NK-92 treated with Interleukin-12 subunit alpha and Interleukin-12 subunit beta, amount 100 ng/mL, for 24 hours (cell line): ENCODE measurements at regions not wholly inside any gene's neighbourhood (a gene's known extent, or its start where the extent isn't known, plus 50 kb on each side); places are given as distances from the start of the nearest gene placed in this dataset.

ENCODE experiments used
- DNase-seq: peaks from one replicate; lab custom pipeline; 2025; lab: John Stamatoyannopoulos, UW

DNA sequence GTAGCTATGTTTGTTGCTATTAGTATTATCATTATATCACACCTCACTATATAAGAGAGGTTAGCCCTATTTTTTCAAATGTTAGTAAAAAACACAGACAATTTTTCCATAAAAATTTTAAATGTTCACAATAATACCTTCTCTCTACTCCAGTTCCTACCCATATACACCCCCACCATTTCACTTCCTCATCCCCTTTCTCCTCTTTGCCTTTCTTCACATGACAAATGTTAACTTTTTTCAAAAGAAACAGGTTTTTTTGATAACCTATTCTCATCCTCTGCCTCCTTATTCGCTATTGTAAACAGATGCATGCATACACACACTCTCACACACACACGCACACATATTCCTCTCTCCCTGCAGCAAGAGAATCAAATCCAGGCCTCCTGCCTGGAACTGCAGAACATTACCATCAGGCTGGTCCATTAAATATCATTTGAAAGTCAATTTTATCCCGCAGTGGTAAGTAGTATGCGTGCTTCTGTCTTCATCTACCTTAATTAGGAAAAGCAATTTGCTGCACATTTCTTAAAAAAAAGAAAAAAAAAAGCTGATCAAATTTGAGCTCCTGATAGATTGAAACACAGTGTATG is 55.5 kb downstream of the MID1IP1 start:
- no peak for DNase-seq

DNA sequence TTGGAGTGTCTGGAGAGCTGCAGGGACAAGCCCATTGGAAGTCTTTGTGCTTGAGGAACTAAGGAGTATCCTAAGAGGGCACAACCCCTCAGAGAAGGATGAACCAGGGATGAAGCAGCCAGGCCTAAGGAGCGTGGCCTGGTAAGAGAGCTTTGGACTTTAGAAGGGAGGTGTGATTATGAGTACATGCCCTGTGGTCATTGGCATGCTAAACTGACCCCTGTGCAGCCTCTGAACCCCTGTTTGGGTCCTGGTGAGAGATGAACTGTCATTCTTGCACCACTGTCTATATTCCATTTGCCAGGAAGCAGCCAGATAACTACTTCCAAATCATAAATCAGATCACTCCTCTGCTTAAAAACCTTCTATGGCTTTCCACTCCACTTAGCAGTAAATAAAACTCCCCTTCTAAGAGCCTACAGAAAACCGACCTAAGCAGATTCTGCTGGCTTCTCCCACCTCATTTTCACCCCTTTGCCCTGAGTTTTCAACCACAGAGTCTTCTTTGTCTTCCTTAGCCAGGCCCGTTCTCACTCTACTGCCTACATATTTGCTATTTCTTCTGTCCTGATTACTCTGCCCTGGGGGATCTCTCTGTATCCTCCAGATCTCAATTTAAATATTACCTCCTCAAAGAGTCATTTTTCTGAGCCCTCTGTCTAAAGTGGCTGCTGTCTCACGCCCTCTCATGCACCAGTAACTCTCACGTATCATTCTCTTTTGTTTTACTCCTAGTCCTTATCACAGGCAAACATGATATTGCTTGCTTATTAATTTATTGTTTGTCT is 56.7 kb downstream of the MID1IP1 start:
- DNase-seq: no peak

DNA sequence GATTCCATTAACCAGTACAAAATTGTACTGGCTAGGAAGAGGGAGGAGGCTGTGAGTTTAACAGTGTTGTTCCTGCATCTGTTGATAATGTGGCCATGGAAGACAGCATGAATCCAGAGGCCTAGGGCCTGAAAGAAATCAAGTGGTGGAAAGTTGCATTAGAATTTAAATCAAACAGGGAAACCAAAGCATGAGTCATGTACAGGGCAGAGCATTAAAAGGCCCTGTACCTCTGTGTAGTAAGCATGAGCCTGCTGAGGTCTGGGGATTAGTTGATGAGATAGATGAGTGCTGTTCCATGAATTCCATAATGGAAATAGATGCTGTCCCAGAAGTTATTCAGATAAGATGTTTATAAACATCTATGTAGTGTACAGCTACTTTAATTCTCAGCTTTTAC is 58.3 kb downstream of the MID1IP1 start:
- no peak for DNase-seq

DNA sequence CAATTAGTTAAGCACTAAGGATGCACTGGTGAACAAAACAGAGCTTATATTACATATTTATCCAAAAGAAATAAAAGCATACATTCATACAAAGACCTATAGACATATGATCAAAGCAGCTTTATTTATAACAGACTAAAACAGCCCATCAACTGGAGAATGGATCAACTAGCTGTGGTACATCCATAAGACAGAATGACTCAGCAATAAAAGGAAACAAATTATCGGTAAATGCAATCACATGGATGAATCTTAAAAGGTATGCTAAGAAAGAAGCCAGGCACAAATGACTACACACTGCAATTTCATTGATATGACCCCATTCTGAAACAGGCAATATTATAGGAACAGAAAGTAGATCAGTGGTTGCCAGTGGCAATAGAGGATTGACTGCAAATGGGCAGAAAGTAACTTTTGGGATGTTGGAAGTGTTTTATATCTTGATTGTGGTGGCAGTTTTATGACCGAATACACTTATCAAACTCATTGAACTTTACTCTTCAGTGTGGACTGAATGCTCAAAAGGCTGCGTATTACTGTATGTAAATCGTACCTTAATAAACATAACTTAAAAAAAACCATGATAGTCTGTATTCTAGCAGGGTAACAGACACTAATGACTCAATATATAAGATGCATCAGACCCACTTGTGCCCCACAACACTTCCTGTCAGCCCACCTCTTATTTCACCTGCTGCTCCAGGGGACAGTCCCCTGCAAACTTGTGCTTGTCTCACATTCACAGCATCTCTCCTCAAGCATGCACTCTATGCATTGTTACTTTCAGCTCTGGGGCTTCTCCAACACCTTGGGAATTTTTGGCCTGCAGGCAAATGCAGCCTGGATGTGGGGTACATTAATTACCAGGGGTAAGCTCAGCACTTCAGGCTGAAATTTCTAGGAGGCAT is 59.1 kb downstream of the MID1IP1 start:
- DNase-seq: no peak

GRCh38 chrX:38861489-38861888 is 60.2 kb downstream of the MID1IP1 start:
- DNase-seq: no peak

- DNase-seq: no peak
These were observed 60.8 kb downstream of the MID1IP1 start for GRCh38 chrX:38862100-38862499.

DNA sequence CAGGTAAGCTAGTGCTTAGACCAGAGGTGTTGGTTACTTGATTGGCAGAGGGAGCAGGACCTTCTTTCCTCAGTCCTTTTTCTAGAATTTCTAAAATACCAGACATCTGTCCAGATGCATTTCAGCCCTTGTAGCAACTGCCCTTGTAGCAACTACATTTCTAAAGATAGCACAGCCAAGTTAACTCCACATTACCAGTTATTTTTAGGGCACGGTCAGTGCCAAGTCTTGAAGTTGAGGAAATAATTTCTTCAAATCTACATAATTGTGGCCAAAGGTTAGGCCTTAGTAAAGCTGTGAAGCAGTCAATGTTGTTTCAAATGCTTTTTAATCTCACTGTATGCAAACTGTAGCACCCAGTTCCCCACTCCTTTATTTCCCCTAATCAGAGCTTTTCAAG is 62.9 kb downstream of the MID1IP1 start:
- DNase-seq: no peak

GRCh38 chrX:38868321-38868720 is 67.1 kb downstream of the MID1IP1 start:
- no peak for DNase-seq

- no peak for DNase-seq
These were observed 67.7 kb downstream of the MID1IP1 start for GRCh38 chrX:38868941-38869401.

- no peak for DNase-seq
These were observed 69.2 kb downstream of the MID1IP1 start for GRCh38 chrX:38870361-38870895.

GRCh38 chrX:38871129-38872029 is 70.1 kb downstream of the MID1IP1 start:
- DNase-seq: no peak

DNA sequence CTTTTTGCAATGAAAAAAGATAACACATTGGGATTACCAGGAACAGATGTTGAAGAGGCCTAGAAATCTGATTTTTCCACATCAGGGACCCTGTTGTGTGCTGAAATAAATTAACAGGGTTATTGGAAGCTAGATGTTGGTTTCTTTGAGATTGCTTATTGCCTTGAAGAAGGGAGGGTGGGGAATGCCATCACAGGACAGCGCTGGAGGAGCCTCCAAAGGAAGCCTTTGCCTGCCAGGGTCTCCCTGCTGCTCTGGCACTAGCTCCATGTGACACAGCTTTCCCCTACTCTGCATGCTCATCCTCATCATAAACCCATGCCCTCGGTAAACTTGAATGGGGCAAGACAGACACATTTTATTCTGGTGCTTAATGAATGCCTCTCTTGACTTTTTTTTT is 76.1 kb downstream of the MID1IP1 start:
- DNase-seq: no peak

GRCh38 chrX:38878641-38879340 is 77.5 kb downstream of the MID1IP1 start:
- no peak for DNase-seq

DNA sequence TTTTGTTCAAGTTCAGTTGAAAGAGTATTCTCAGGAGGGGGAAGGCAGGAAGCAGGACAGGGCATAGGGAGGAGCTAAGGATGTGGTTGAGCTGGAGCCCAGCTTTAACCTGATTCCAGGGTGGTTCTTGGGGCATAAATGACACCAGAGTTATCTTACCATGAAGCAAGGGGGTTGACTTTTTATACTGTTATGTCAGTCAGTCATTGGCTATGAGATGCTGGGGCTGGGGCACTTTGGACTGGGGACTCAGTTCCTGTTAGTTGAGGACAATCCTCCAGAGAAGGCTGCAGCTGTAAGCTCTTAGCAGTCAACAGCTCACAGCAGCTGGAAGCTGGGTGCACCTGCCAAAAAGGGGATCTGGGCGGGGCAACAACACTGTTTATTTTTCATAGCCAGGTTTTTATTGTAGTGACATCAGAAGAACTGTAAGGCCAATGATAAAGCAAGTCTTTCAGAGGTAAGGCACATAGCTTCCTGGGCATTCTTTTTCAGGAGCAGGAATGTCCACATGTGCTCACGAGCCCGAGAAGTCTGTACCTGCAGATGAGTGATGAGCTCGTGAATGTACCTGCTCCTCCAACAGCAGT is 78.5 kb downstream of the MID1IP1 start:
- no peak for DNase-seq

DNA sequence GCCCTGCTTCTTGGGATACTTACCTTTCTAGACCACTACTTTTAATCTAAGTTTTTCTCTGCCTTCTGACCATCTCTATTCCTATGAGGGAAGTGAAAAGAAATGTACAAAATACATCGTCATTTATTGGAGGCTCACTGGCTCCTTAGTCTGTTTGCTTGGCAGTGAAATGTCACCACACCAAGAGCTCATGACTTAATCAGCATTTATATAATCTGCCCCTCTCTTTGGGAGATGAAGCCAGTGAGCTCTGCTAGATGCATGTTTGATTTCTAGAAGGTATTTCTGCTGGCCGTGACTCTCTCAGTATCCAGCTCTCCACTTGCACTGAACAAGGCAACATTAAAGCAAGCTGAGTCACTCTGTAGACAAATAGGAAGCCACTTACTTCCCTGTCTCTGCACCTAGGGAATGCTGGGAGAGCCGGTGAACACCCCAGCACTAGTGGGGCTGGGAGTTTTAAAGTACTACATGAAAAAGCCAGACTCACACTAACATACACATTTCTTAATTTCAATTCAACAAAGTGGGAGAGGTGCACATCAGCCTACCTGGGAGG is 79.1 kb downstream of the MID1IP1 start:
- DNase-seq: no peak

- no peak for DNase-seq
These were observed 79.8 kb downstream of the MID1IP1 start for GRCh38 chrX:38881066-38881465.

GRCh38 chrX:38881727-38882126 is 80.5 kb downstream of the MID1IP1 start:
- DNase-seq: no peak

DNA sequence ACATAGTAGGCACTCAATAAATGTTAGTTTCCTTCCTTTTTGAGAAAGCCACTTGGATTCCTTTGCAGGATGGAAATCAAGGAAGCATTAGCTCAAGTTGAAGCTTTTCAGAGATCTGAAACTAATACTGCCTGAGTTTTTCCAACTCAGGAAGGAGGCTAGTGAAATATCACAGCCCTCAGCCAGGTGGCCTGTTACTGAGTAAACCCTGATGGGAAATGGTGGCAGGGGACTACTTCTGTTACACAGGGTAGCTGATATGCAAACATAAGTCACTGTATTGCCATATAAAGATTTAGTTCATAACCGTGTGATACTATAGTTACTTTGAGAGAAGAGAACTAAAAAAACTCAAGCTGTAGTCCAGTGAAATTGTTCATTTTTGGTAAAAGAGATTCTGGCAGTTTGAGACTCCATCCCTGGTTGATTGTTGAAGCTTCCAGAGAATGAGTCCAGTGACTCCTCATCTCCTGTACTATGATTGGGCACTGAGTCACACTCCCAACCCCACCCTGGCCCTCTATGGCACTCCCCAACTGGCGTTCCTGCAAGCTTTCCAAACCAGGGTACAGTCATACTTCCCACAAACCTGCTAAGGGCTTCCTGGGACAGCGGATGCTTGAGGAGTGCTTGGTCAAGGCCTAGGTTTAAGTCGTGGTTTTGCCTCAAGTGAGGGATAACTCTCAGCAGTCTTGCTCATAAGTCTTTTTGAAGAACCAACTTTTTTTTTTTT is 81.8 kb downstream of the MID1IP1 start:
- no peak for DNase-seq

DNA sequence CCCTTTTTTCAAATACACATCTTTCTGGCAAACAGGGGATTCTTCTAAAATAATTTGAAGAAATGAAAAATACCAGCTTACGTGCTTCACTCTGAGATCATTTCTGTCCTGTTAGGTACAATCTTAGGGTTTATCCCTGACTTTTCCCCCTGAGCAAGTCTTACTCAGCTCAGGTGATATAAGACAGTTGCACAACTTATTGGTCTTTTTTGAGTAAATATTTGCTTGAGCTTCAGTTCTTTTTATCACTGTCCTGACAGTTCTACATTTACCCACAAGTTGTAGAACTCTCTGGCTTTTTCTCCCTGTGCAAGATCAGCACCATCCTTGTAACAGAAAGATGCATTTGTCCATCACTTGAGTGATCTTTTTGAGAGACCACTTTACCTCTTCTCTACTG is 84.9 kb downstream of the MID1IP1 start:
- DNase-seq: no peak
